ENCODE measurements at regions not wholly inside any gene's neighbourhood (a gene's known extent, or its start where the extent isn't known, plus 50 kb on each side); places are given as distances from the start of the nearest gene placed in this dataset.

GRCh38 chr6:131486608-131487007, 86.4 kb upstream of the ARG1 start:
- Mint-ChIP-seq H3K4me3 (no peak overlapping the region), H3K27me3 (ENCODE audit: low read depth) (peaks cover 11% of the 10 kb centered on the region), H3K9me3 (peaks cover 7% of the 10 kb centered on the region), H3K4me1 (peaks cover 25% of the 10 kb centered on the region), H3K36me3 (0 out of 2 replicates have a peak, but pooled peaks cover 5% of the 10 kb centered on the region), H3K27ac (no peak overlapping the region)
- no peak for ATAC-seq
- TF ChIP-seq CREB1 (CRISPR knock-in tag; IDR thresholded peaks at IDR 0.05) (no peak), STAT6 (CRISPR knock-in tag; conservative IDR thresholded peaks at IDR 0.05; ENCODE audit: low read depth) (no peak), NR2C2 (CRISPR knock-in tag; IDR thresholded peaks at IDR 0.05) (no peak), NFATC4 (CRISPR knock-in tag; IDR thresholded peaks at IDR 0.05) (no peak), CREM (CRISPR knock-in tag; IDR thresholded peaks at IDR 0.05) (no peak), FOXK1 (CRISPR knock-in tag; IDR thresholded peaks at IDR 0.05) (no peak)
- ChIA-PET POLR2A (no interaction called here), CTCF (no interaction called here)
- DNase-seq (ENCODE audit: low spot score): no peak

GRCh38 chr6:131488780-131489179, 84.2 kb upstream of the ARG1 start:
- 0 out of 2 replicates have a peak, but pooled peaks cover 5% of the 10 kb centered on the region for H3K36me3 Mint-ChIP-seq
- ATAC-seq: no peak

More at GRCh38 chr6:131488780-131489179, 84.2 kb upstream of the ARG1 start:
- CTCF ChIA-PET: no interaction called here
- Mint-ChIP-seq H3K27ac (no peak overlapping the region), H3K4me1 (peaks cover 25% of the 10 kb centered on the region), H3K27me3 (ENCODE audit: low read depth) (peaks cover 11% of the 10 kb centered on the region), H3K9me3 (peaks cover 7% of the 10 kb centered on the region), H3K4me3 (no peak overlapping the region)
- POLR2A ChIA-PET: no interaction called here
- DNase-seq (ENCODE audit: low spot score): no peak
- TF ChIP-seq AFF4 (CRISPR knock-in tag; IDR thresholded peaks at IDR 0.05; ENCODE audit: borderline replicate concordance) (no peak), GABPB1 (CRISPR knock-in tag; IDR thresholded peaks at IDR 0.05) (no peak), ZNF232 (CRISPR knock-in tag; IDR thresholded peaks at IDR 0.05) (no peak), USF2 (CRISPR knock-in tag; IDR thresholded peaks at IDR 0.05) (no peak), NR1H2 (CRISPR knock-in tag; IDR thresholded peaks at IDR 0.05) (no peak), NR2C2 (CRISPR knock-in tag; IDR thresholded peaks at IDR 0.05) (no peak), USF1 (CRISPR knock-in tag; IDR thresholded peaks at IDR 0.05) (no peak)
